ENCODE measurements at regions not wholly inside any gene's neighbourhood (a gene's known extent, or its start where the extent isn't known, plus 50 kb on each side); places are given as distances from the start of the nearest gene placed in this dataset.

DNA sequence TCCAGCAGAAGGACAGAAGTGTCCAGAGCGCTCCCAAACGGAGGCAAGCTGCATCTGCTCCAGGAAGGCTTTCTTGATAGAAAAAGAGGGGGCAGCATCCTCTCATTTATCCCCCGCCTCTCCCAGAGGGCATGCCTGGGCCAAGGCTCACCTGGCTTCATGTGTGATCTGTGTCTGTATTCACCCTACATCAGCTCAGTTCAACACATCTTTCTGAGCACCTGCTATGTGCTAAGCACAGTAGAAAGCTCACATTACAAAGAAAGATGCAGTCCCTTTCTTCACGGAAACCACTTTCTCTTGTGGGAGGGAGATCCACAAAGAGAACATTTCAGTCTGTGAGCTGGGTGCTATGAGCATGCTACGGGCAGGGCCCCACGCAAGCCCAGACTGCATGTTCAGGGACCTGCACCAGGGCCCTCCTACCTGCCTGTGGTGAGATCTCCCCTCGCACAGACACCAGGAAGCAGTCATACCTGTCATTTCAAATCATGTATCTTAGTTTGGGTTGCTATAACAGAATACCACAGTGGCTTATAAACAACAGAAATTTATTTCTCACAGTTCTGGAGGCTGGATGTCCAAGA, 90.7 kb downstream of the PDCL3 start:
- Mint-ChIP-seq H3K9me3 (ENCODE audit: low read depth) (peaks cover 7% of the 10 kb centered on the region), H3K27me3 (ENCODE audit: low read depth) (peaks cover 10% of the 10 kb centered on the region), H3K4me3 (ENCODE audit: unreplicated experiment) (no peak overlapping the region), H3K27ac (ENCODE audit: unreplicated experiment) (no peak overlapping the region), H3K4me1 (ENCODE audit: low read depth) (no peaks in the 10 kb centered on the region), H3K36me3 (ENCODE audit: low read depth) (peaks cover 4% of the 10 kb centered on the region)
- DNase-seq (ENCODE audit: low spot score), result no peak
- TF ChIP-seq, protein P1, sequence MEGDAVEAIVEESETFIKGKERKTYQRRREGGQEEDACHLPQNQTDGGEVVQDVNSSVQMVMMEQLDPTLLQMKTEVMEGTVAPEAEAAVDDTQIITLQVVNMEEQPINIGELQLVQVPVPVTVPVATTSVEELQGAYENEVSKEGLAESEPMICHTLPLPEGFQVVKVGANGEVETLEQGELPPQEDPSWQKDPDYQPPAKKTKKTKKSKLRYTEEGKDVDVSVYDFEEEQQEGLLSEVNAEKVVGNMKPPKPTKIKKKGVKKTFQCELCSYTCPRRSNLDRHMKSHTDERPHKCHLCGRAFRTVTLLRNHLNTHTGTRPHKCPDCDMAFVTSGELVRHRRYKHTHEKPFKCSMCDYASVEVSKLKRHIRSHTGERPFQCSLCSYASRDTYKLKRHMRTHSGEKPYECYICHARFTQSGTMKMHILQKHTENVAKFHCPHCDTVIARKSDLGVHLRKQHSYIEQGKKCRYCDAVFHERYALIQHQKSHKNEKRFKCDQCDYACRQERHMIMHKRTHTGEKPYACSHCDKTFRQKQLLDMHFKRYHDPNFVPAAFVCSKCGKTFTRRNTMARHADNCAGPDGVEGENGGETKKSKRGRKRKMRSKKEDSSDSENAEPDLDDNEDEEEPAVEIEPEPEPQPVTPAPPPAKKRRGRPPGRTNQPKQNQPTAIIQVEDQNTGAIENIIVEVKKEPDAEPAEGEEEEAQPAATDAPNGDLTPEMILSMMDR (IDR thresholded peaks at IDR 0.05), result no peak

- no peak for DNase-seq (ENCODE audit: low spot score)
- Mint-ChIP-seq H3K4me1 (ENCODE audit: low read depth) (no peaks in the 10 kb centered on the region), H3K36me3 (ENCODE audit: low read depth) (peaks cover 4% of the 10 kb centered on the region), H3K27me3 (ENCODE audit: low read depth) (peaks cover 14% of the 10 kb centered on the region), H3K27ac (ENCODE audit: unreplicated experiment) (no peak overlapping the region), H3K4me3 (ENCODE audit: unreplicated experiment) (no peak overlapping the region), H3K9me3 (ENCODE audit: low read depth) (peaks cover 7% of the 10 kb centered on the region)
- TF ChIP-seq, protein P1 (IDR thresholded peaks at IDR 0.05), result no peak
These were observed 91.8 kb downstream of the PDCL3 start for GRCh38 chr2:100654611-100655010.

- peaks cover 4% of the 10 kb centered on the region for H3K36me3 Mint-ChIP-seq (ENCODE audit: low read depth)
- TF ChIP-seq, protein P1 (IDR thresholded peaks at IDR 0.05), result no peak
- DNase-seq (ENCODE audit: low spot score), result no peak
- H3K27ac Mint-ChIP-seq (ENCODE audit: unreplicated experiment), result no peak overlapping the region
- H3K9me3 Mint-ChIP-seq (ENCODE audit: low read depth), result peaks cover 7% of the 10 kb centered on the region
- H3K27me3 Mint-ChIP-seq (ENCODE audit: low read depth), result peaks cover 20% of the 10 kb centered on the region
- H3K4me1 Mint-ChIP-seq (ENCODE audit: low read depth), result no peaks in the 10 kb centered on the region
- no peak overlapping the region for H3K4me3 Mint-ChIP-seq (ENCODE audit: unreplicated experiment)
These were observed 92.7 kb downstream of the PDCL3 start for GRCh38 chr2:100655446-100655845.

DNA sequence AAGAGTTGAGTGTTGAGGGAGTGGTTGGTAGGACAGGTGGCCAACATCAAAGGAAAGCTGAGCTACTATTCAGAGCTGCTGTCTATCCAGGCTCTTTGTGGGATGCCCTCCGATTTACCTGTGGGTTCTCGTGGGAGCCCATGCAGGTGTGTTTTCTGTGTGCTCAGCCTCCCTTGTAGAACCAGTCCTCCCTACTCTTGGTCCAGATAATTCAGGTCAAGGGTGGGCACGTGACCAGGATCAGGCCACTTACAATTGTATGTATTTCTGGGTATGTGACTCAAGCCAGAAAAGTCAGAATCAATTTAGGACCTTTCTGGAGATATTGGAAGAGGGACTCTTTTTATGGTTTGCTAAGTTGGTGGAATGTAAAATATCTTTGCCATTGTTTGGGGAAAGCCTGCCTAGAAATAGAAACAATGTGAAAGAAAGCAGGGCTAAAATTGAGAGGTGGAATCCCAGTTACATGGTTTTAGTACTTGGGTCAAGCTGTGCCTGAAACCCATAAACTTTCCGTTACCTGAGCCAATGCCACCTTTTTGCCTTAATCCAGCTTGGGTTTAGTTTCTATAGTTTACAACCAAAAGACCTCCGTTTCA, 93.2 kb downstream of the PDCL3 start:
- Mint-ChIP-seq H3K9me3 (ENCODE audit: low read depth) (peaks cover 2% of the 10 kb centered on the region), H3K4me3 (ENCODE audit: unreplicated experiment) (no peak overlapping the region), H3K27ac (ENCODE audit: unreplicated experiment) (no peak overlapping the region), H3K36me3 (ENCODE audit: low read depth) (peaks cover 3% of the 10 kb centered on the region), H3K27me3 (ENCODE audit: low read depth) (peaks cover 19% of the 10 kb centered on the region), H3K4me1 (ENCODE audit: low read depth) (no peaks in the 10 kb centered on the region)
- no peak for DNase-seq (ENCODE audit: low spot score)
- TF ChIP-seq, protein P1 (IDR thresholded peaks at IDR 0.05), result no peak

DNA sequence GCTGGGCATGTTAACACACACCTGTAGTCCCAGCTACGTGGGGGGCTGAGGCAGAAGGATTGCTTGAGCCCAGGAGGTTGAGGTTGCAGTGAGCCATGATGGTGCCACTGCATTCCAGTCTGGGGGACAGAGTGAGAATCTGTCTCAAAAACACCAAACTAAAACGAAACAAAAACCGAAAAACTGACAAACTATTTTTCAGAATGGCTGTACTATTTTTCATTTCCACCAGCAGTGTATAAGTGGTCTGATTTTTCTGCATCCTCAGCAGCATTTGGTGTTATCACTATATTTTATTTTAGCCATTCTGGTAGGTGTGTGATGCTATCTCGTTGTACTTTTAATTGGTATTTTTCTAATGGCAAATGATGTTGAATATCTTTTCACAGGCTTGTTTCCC, 95.2 kb downstream of the PDCL3 start:
- no peak for DNase-seq (ENCODE audit: low spot score)
- TF ChIP-seq, protein P1 (IDR thresholded peaks at IDR 0.05), result no peak
- H3K36me3 Mint-ChIP-seq (ENCODE audit: low read depth), result peaks cover 2% of the 10 kb centered on the region
- no peak overlapping the region for H3K4me3 Mint-ChIP-seq (ENCODE audit: unreplicated experiment)
- peaks cover 20% of the 10 kb centered on the region for H3K27me3 Mint-ChIP-seq (ENCODE audit: low read depth)
- no peak overlapping the region for H3K27ac Mint-ChIP-seq (ENCODE audit: unreplicated experiment)
- H3K4me1 Mint-ChIP-seq (ENCODE audit: low read depth), result no peaks in the 10 kb centered on the region
- H3K9me3 Mint-ChIP-seq (ENCODE audit: low read depth), result no peaks in the 10 kb centered on the region
